WTC11 (cell line): ENCODE measurements at regions not wholly inside any gene's neighbourhood (a gene's known extent, or its start where the extent isn't known, plus 50 kb on each side); places are given as distances from the start of the nearest gene placed in this dataset.

ENCODE experiments used
- ATAC-seq: fragments of 200-7000 bp; cut with Tn5 transposase; 2 replicates; pipeline ENCODE4 v1.10.0; 2021; ENCODE audit warnings: mild to moderate bottlenecking, moderate library complexity
- CTCF ChIA-PET: fragments of 300-600 bp; sonication (Branson Sonifier 250); formaldehyde crosslinking; loops from one replicate; lab custom pipeline; 2021; ENCODE audit warnings: antibody characterized with exemption; lab: Charles Lee
- POLR2A ChIA-PET: fragments of 350-600 bp; sonication (Branson Sonifier 250); formaldehyde crosslinking; loops from one replicate; lab custom pipeline; 2021; ENCODE audit warnings: antibody characterized with exemption; lab: Charles Lee
- DNase-seq: peaks from one replicate; pipeline ENCODE4 v3.0.0; 2021; ENCODE audit warnings: low spot score
- H3K27ac Mint-ChIP-seq: 2 replicates; pipeline ENCODE4 v1.8.0; 2021; ENCODE audit warnings: mixed read lengths
- H3K27me3 Mint-ChIP-seq: 2 replicates; pipeline ENCODE4 v1.8.0; 2021; ENCODE audit warnings: low read depth, mild to moderate bottlenecking, moderate library complexity, mixed read lengths
- H3K36me3 Mint-ChIP-seq: 2 replicates; pipeline ENCODE4 v1.8.0; 2021; ENCODE audit warnings: mixed read lengths
- H3K4me1 Mint-ChIP-seq: 2 replicates; pipeline ENCODE4 v1.8.0; 2022; ENCODE audit warnings: mixed read lengths
- H3K4me3 Mint-ChIP-seq: 2 replicates; pipeline ENCODE4 v1.8.0; 2021; ENCODE audit warnings: mild to moderate bottlenecking, moderate library complexity, mixed read lengths
- H3K9me3 Mint-ChIP-seq: 2 replicates; pipeline ENCODE4 v1.8.0; 2021; ENCODE audit warnings: mixed read lengths
- E2F1 ChIP-seq: sonication (generic); formaldehyde crosslinking; IDR thresholded peaks from 2 replicates; pipeline ENCODE4 v1.8.0; 2022; ENCODE audit warnings: mild to moderate bottlenecking, missing genetic modification reagents
- E2F4 ChIP-seq: sonication (generic); formaldehyde crosslinking; IDR thresholded peaks from 2 replicates; pipeline ENCODE4 v1.8.1; 2022; ENCODE audit warnings: low read depth, mild to moderate bottlenecking, moderate library complexity, missing genetic modification reagents, borderline replicate concordance
- ETV6 ChIP-seq: sonication (generic); formaldehyde crosslinking; IDR thresholded peaks from 2 replicates; pipeline ENCODE4 v1.8.1; 2022; ENCODE audit warnings: mild to moderate bottlenecking, missing genetic modification reagents
- FOXJ3 ChIP-seq: sonication (generic); formaldehyde crosslinking; IDR thresholded peaks from 2 replicates; pipeline ENCODE4 v1.9.0; 2021; ENCODE audit warnings: missing genetic modification reagents, mild to moderate bottlenecking, borderline replicate concordance
- GRHL2 ChIP-seq: fragments of 250-450 bp; sonication (Bioruptor Pico); IDR thresholded peaks from 2 replicates; pipeline ENCODE4 v1.8.0; 2022; ENCODE audit warnings: mild to moderate bottlenecking, moderate library complexity; ENCODE audit not compliant: insufficient replicate concordance, severe bottlenecking
- HMGXB4 ChIP-seq: sonication (generic); formaldehyde crosslinking; IDR thresholded peaks from 2 replicates; pipeline ENCODE4 v1.8.1; 2023; ENCODE audit warnings: mild to moderate bottlenecking, moderate library complexity, missing genetic modification reagents
- IRF2 ChIP-seq: sonication (generic); formaldehyde crosslinking; IDR thresholded peaks from 2 replicates; pipeline ENCODE4 v1.8.0; 2022; ENCODE audit warnings: low read depth, missing genetic modification reagents, borderline replicate concordance
- JUN ChIP-seq: sonication (generic); formaldehyde crosslinking; IDR thresholded peaks from 2 replicates; pipeline ENCODE4 v1.8.0; 2023; ENCODE audit warnings: mild to moderate bottlenecking, missing genetic modification reagents
- MXD4 ChIP-seq: fragments of 250-450 bp; sonication (Bioruptor Pico); IDR thresholded peaks from 2 replicates; pipeline ENCODE4 v1.8.0; 2021; ENCODE audit warnings: mild to moderate bottlenecking, moderate library complexity, borderline replicate concordance
- NFYB ChIP-seq: sonication (generic); formaldehyde crosslinking; conservative IDR thresholded peaks from 2 replicates; pipeline ENCODE4 v1.8.0; 2022; ENCODE audit warnings: low read depth, missing genetic modification reagents
- NR2C2 ChIP-seq: sonication (generic); formaldehyde crosslinking; IDR thresholded peaks from 2 replicates; pipeline ENCODE4 v1.8.0; 2022; ENCODE audit warnings: mild to moderate bottlenecking, missing genetic modification reagents
- PRDM15 ChIP-seq: sonication (generic); formaldehyde crosslinking; IDR thresholded peaks from 2 replicates; pipeline ENCODE4 v1.8.0; 2022; ENCODE audit warnings: missing genetic modification reagents
- PREB ChIP-seq: sonication (generic); formaldehyde crosslinking; IDR thresholded peaks from 2 replicates; pipeline ENCODE4 v1.8.1; 2022; ENCODE audit warnings: mild to moderate bottlenecking, missing genetic modification reagents, moderate library complexity, borderline replicate concordance
- SMAD4 ChIP-seq: sonication (generic); formaldehyde crosslinking; IDR thresholded peaks from 2 replicates; pipeline ENCODE4 v1.8.0; 2022; ENCODE audit warnings: mild to moderate bottlenecking, missing genetic modification reagents
- SP1 ChIP-seq: sonication (generic); formaldehyde crosslinking; conservative IDR thresholded peaks from 2 replicates; pipeline ENCODE4 v1.8.1; 2022; ENCODE audit warnings: missing genetic modification reagents
- TCF7 ChIP-seq: sonication (generic); formaldehyde crosslinking; IDR thresholded peaks from 2 replicates; pipeline ENCODE4 v1.8.0; 2022; ENCODE audit warnings: mild to moderate bottlenecking, low read depth, missing genetic modification reagents, moderate library complexity
- TEAD1 ChIP-seq: sonication (generic); formaldehyde crosslinking; IDR thresholded peaks from 2 replicates; pipeline ENCODE4 v1.8.0; 2022; ENCODE audit warnings: mild to moderate bottlenecking, missing genetic modification reagents
- TEAD4 ChIP-seq: sonication (generic); formaldehyde crosslinking; IDR thresholded peaks from 2 replicates; pipeline ENCODE4 v1.8.0; 2022; ENCODE audit warnings: mild to moderate bottlenecking, missing genetic modification reagents
- USF2 ChIP-seq: sonication (generic); formaldehyde crosslinking; IDR thresholded peaks from 2 replicates; pipeline ENCODE4 v1.8.1; 2023; ENCODE audit warnings: mild to moderate bottlenecking, missing genetic modification reagents, moderate library complexity
- ZNF317 ChIP-seq: sonication (generic); formaldehyde crosslinking; IDR thresholded peaks from 2 replicates; pipeline ENCODE4 v1.8.1; 2023; ENCODE audit warnings: low read depth, mild to moderate bottlenecking, moderate library complexity, missing genetic modification reagents, borderline replicate concordance
- ZNF416 ChIP-seq: fragments of 250-450 bp; sonication (Bioruptor Pico); IDR thresholded peaks from 2 replicates; pipeline ENCODE4 v1.9.0; 2021; ENCODE audit warnings: mild to moderate bottlenecking, inconsistent platforms
- ZSCAN18 ChIP-seq: fragments of 250-450 bp; sonication (Bioruptor Pico); IDR thresholded peaks from 2 replicates; pipeline ENCODE4 v2.1.2; 2022; ENCODE audit warnings: mild to moderate bottlenecking, moderate library complexity

GRCh38 chr10:63986536-63986935 lies 465.3 kb downstream of the REEP3 start:
- Mint-ChIP-seq H3K4me3 (no peak overlapping the region), H3K4me1 (no peaks in the 10 kb centered on the region), H3K36me3 (peaks cover 37% of the 10 kb centered on the region), H3K9me3 (peaks cover 62% of the 10 kb centered on the region), H3K27me3 (peaks cover 4% of the 10 kb centered on the region; the same call in 1 of the 2 replicates), H3K27ac (no peak overlapping the region)
- TF ChIP-seq JUN (CRISPR knock-in tag) = no peak
- TF ChIP-seq FOXJ3 (CRISPR knock-in tag) = no peak
- no peak for TF ChIP-seq USF2
- TF ChIP-seq TEAD1 (CRISPR knock-in tag) = no peak
- TF ChIP-seq HMGXB4 (CRISPR knock-in tag) = no peak
- no peak for TF ChIP-seq E2F4 (CRISPR knock-in tag)
- no peak for TF ChIP-seq SP1 (CRISPR knock-in tag)
- POLR2A ChIA-PET = no interaction called here
- ATAC-seq = no peak
- DNase-seq = no peak
- CTCF ChIA-PET = interaction anchor here (1.0 kb wide), 1 partner anchor 9 kb away, joined by 5 read pairs; no protein-coding TSS in a partner anchor

- Mint-ChIP-seq H3K36me3 (peaks cover 37% of the 10 kb centered on the region), H3K9me3 (peaks cover 60% of the 10 kb centered on the region), H3K4me1 (no peaks in the 10 kb centered on the region), H3K4me3 (no peak overlapping the region), H3K27ac (no peak overlapping the region), H3K27me3 (peaks cover 4% of the 10 kb centered on the region; the same call in 1 of the 2 replicates)
- POLR2A ChIA-PET = no interaction called here
- no peak for TF ChIP-seq E2F1 (CRISPR knock-in tag)
- no peak for TF ChIP-seq SMAD4 (CRISPR knock-in tag)
- no peak for TF ChIP-seq IRF2 (CRISPR knock-in tag)
- no peak for TF ChIP-seq GRHL2 (CRISPR knock-in tag)
- no peak for TF ChIP-seq TEAD4 (CRISPR knock-in tag)
- no peak for TF ChIP-seq NFYB
- no peak for TF ChIP-seq TEAD1 (CRISPR knock-in tag)
- no peak for TF ChIP-seq MXD4 (CRISPR knock-in tag)
- TF ChIP-seq ZNF416 (CRISPR knock-in tag) = no peak
- TF ChIP-seq ZSCAN18 = no peak
- TF ChIP-seq NR2C2 (CRISPR knock-in tag) = no peak
- CTCF ChIA-PET = no interaction called here
- no peak for DNase-seq
- ATAC-seq = no peak
Observed at GRCh38 chr10:63987212-63987611, 466.0 kb downstream of the REEP3 start.

GRCh38 chr10:63994371-63994770 lies 473.2 kb downstream of the REEP3 start:
- no peak overlapping the region for H3K27ac Mint-ChIP-seq
- POLR2A ChIA-PET = no interaction called here
- TF ChIP-seq ZNF317 (CRISPR knock-in tag) = no peak
- TF ChIP-seq PREB (CRISPR knock-in tag) = no peak
- no peak for TF ChIP-seq ETV6
- TF ChIP-seq PRDM15 (CRISPR knock-in tag) = no peak
- no peak for TF ChIP-seq TCF7 (CRISPR knock-in tag)

More at GRCh38 chr10:63994371-63994770, 473.2 kb downstream of the REEP3 start:
- H3K27me3 Mint-ChIP-seq = no peaks in the 10 kb centered on the region
- H3K4me1 Mint-ChIP-seq = no peaks in the 10 kb centered on the region
- ATAC-seq = no peak
- DNase-seq = no peak
- H3K4me3 Mint-ChIP-seq = no peak overlapping the region
- CTCF ChIA-PET = interaction anchor here (4.0 kb wide), 1 partner anchor 17 kb away, joined by 17 read pairs; no protein-coding TSS in a partner anchor
- peaks cover 9% of the 10 kb centered on the region; the same call in 1 of the 2 replicates for H3K36me3 Mint-ChIP-seq
- H3K9me3 Mint-ChIP-seq = peaks cover 31% of the 10 kb centered on the region
